GM18907 (cell line): ENCODE measurements at regions not wholly inside any gene's neighbourhood (a gene's known extent, or its start where the extent isn't known, plus 50 kb on each side); places are given as distances from the start of the nearest gene placed in this dataset.
"Not testable (repeated sequence)": the region's sequence is repeated elsewhere in the genome, so short reads cannot be mapped to it uniquely, and the experiment has no call there.

Experiments used
- ATAC-seq: cut with Tn5 transposase; IDR thresholded peaks from one replicate; pipeline ENCODE4 v1.9.1; 2021; ENCODE audit warnings: mild to moderate bottlenecking, moderate library complexity; ENCODE audit not compliant: unreplicated experiment

- no peak for ATAC-seq
Observed at GRCh38 chr3:87109465-87109864, 117.6 kb upstream of the CHMP2B start.

DNA sequence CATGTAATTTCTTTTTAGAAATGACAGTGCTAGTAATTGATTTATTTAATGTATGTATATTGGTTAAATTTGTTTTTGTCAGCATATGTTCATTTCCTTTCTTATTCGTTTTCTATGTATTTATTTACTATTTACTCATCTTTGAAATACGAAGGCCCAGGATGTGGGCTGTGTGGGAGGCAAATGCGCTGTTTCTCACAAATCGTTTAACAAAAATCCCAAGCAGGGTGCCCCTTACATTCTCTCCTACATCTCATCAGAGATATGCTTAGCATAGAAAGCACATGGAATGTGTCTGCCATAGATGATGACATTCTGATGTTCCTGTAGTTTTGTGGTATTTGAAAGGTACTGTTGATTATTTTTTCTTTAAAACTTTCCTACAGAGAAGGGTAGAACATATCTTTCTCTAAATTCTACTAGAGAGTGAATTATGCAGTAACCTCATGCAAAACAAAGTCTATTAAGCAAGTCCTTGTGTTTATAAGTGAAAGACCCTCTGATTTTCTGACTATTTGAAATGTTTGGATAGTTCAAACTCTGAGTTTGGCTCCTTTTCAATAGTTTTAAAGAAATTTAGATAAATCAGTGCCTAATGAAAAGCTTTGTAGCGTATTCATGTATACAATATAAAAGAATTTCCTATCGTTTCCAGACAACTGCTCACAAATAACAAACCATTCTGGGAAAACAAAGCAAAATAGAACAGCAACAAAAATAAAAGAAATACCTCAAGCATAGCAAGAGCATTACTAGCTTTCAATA lies 111.1 kb upstream of the VGLL3 start:
- ATAC-seq, result no peak

DNA sequence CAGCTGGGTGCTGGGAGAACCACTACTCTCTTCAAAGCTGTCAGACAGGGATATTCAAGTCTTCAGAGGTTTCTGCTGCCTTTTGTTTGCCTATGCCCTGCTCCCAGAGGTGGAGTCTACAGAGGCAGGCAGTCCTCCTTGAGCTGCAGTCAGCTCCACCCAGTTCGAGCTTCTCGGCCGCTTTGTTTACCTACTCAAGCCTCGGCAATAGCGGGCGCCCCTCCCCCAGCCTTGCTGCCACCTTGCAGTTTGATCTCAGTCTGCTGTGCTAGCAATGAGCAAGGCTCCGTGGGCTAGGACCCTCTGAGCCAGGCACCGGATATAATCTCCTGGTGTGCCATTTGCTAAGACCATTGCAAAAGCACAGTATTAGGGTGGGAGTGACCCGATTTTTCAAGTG lies 106.8 kb upstream of the VGLL3 start:
- not testable (repeated sequence) for ATAC-seq

- no peak for ATAC-seq
Observed at GRCh38 chr3:87090631-87091030, 99.7 kb upstream of the VGLL3 start.

- ATAC-seq, result peak; percentile 84
Observed at GRCh38 chr3:87088993-87089841, 98.3 kb upstream of the VGLL3 start.

DNA sequence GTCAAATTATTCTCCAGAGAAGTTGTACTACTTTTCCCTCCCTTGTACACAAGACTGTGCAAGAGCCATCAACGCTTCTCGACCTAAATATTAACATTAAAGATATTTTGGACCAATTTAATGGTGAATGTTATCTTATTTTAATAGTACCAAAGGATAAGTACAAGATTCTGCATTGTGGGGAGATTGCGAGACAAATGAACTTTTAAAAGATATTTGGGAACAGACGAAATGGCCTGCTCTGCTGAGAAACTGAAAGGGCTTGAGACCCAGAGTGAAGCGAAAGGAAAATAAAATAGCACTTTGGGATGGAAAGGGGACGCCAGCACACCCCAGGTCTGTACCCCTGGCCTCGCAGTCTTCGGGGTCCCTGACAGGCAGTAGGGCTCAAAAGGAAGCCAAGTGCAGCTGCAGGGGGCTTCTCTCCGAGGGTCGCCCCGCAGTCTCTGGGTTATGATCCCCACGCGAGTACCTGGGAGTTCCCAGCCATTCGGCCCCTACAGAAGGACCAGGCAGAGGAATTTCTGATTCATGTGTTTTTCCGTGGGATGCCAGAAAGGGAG lies 97.6 kb upstream of the VGLL3 start:
- ATAC-seq, result no peak

GRCh38 chr3:87084868-87085267 lies 93.9 kb upstream of the VGLL3 start:
- no peak for ATAC-seq

- peak; percentile 84 for ATAC-seq
Observed at GRCh38 chr3:87082796-87083440, 92.0 kb upstream of the VGLL3 start.

DNA sequence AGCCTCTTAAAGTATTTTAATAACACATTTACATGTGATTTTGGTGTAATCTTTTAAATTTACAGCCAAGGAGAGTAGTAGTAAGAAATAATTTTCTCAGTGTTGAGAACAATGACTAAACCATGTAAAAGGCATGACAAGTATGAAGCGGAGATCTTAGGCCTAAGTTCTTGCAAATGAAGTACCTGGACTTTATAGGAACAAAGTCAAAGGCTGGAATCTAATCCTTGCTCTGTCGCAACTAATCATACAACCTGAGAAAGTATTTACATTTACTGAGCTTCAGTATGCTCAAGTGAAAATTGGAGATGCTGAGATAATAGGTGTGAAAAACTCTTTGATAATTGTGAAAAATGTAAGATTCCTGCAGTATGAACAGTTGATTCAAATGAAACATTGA lies 86.4 kb upstream of the VGLL3 start:
- no peak for ATAC-seq

GRCh38 chr3:87076946-87077345 lies 86.0 kb upstream of the VGLL3 start:
- no peak for ATAC-seq

- no peak for ATAC-seq
Observed at GRCh38 chr3:87073496-87074145, 82.7 kb upstream of the VGLL3 start.

DNA sequence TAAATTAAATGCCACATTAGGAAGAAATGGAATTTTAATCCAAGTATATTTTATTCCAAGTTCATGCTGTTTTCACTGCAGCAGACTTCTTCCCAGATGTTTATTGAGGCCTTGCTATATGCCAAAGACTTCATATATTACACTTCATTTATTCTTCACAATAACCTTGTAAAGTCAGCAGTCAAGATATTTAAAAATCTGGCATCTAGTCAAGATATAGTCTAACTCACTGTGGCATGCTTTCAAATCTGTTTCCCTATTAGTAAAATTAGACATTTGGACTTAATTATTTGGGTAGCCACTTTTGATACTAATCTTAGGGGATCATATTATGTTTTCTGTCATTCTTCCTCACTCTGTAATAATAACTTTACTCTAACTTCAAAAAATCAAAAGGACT lies 81.5 kb upstream of the VGLL3 start:
- ATAC-seq, result no peak

GRCh38 chr3:87069971-87070370 lies 79.0 kb upstream of the VGLL3 start:
- no peak for ATAC-seq

DNA sequence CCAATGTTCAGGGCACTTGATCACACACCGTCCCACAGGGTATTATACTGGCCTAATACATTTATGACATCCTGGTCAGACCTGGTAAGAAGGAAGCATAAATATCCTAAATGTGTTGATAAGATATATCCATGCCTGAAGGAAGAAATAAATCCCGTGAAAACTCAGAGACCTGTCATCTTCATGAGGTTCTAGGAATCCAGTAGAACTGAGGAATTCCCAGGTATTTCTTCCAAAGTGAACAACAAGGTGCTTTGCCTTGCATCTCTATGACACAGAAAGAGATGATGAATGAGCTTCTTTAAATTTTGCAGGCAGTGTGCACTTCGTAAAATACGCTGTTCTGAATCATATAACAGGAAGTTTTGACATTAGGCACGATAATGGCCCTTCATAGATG lies 78.1 kb upstream of the VGLL3 start:
- no peak for ATAC-seq

GRCh38 chr3:87062685-87063084 lies 71.7 kb upstream of the VGLL3 start:
- ATAC-seq, result no peak

GRCh38 chr3:87057474-87057873 lies 66.5 kb upstream of the VGLL3 start:
- no peak for ATAC-seq

GRCh38 chr3:87053553-87053952 lies 62.6 kb upstream of the VGLL3 start:
- no peak for ATAC-seq

DNA sequence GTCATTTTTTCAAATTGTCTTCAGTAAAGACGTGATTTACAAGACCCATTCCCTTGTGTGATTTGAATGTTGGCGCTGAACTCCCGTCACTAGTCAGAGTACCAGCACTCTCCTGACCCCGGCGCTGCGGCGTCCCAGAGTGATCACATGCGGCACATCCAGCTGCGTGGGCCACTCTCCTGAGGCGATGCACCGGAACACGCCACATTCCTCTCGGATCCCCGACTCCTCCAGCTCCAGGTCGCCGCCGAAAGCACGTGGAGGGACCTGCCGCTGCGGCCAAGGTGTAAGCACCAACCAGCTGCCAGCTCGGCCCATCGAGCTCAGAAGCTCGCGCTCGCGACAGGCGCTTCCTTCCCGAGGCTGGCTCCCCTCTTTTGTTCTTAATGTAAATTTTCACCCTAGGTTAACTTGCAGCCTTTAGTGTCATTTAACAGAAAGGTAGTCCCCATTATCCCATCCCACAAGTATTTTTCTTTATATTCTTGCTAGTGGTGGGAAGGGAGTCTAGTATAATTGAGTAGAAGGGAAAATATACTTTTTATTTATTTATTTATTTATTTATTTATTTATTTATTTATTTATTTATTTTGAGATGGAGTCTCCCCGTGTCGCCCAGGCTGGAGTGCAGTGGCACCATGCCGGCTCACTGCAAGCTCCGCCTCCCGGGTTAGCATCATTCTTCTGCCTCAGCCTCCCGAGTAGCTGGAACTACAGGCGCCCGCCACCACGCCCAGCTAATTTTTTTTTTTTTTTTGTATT lies 61.7 kb upstream of the VGLL3 start:
- no peak for ATAC-seq

DNA sequence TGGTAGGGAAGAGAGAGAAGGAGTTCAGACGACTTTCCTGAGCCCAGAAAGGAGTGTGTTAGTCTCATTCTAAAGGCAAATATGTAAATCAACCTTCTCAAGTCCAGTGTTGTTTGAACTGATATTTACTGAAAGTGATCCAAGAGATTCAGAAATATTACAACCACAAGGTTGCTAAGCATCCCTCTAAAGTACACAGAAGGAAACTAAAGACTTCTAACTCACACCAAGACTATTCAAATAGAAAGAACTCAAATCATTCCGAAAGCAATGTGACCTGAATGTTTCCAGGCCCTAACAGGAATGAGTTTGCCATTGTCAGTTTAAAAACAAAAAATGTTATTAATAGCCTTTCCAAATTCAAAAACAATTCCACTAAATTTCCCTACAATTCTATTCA lies 56.9 kb upstream of the VGLL3 start:
- ATAC-seq, result no peak

DNA sequence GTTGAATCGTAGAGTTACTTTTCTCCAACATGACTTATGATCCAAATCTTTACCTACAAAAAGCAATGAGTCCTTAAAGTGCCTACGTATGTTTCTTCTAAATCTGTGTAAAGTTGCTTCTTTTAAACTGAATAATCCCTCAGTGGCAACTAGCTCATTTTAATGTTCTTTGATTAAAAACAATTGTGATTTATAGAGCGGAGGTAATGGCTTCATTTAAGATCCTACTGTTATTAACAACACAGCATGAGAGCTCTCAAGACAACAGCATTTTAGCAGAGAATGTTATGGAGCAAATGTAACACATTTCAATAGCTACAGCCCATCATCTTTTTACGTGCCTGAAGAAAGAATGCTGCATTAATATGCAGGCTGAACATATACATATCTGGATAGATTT lies 55.3 kb upstream of the VGLL3 start:
- no peak for ATAC-seq
